ENCODE measurements at regions not wholly inside any gene's neighbourhood (a gene's known extent, or its start where the extent isn't known, plus 50 kb on each side); places are given as distances from the start of the nearest gene placed in this dataset.

- Histone ChIP-seq H3K79me2 (replicated peaks; ENCODE audit: insufficient read depth, low read length) (no peaks in the 10 kb centered on the region), H4K20me1 (ENCODE audit: insufficient read depth) (no peaks in the 10 kb centered on the region), H2AFZ (ENCODE audit: low read depth, low read length) (no peak overlapping the region), H3F3A (ENCODE audit: insufficient read depth, low read length, poor library complexity, severe bottlenecking) (no peaks in the 10 kb centered on the region), H3K36me3 (ENCODE audit: insufficient read depth, low read length) (no peaks in the 10 kb centered on the region), H3K4me2 (ENCODE audit: low read length) (no peak overlapping the region), H3K27ac (ENCODE audit: low read length) (no peak overlapping the region), H3K4me3 (ENCODE audit: low read length) (no peak overlapping the region), H3K27me3 (ENCODE audit: insufficient read depth, low read depth, low read length) (no peaks in the 10 kb centered on the region), H3K9me3 (ENCODE audit: low read length) (no peaks in the 10 kb centered on the region), H3K9ac (ENCODE audit: low read length) (no peak overlapping the region), H3K9me2 (ENCODE audit: insufficient read depth, low read length) (no peaks in the 10 kb centered on the region)
- TF ChIP-seq TAF1 (IDR thresholded peaks at IDR 0.05; ENCODE audit: low read depth) (no peak), MXI1 (conservative IDR thresholded peaks at IDR 0.05; ENCODE audit: poor library complexity, severe bottlenecking) (no peak), EZH2 (IDR thresholded peaks at IDR 0.05; ENCODE audit: borderline replicate concordance, insufficient read depth, low read length, poor library complexity, severe bottlenecking) (no peak)
Measured at GRCh38 chr1:235024711-235025421, 103.8 kb downstream of the TOMM20 start.

DNA sequence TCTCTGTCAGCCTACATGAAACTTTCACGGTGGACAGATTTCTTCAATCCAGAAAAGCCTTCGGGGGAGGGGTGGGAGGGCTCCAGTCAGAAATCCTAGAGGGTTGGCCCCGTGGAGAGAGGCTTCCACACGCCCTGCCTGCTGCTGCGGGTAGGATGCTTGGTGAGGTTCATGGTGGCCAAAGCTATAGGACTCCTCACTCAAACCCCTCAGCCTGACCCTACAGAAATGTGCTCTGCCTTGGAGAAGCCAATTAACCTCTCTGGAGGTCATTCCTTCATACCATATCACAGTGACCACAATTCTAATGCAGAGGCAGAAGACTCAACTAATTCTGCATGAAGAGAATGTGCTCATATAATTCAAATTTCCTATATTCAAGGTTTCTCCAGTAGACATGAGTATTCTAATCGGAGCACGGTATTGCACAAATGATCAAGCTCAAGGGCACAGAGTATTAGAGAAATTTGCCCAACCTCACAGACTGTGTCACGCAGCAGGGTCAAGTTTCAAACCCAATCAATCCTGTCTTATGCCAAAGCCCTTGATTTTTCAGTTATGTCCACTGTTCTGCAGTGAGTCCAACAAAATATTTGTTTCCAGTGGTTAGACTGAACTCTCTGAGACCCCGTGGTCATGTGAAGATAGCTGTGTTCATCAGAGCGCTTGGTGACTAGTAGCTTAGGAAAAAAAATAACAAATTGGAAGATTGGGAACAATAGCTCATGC, 104.8 kb downstream of the TOMM20 start:
- H3K4me2 ChIP-seq (ENCODE audit: low read length): no peak overlapping the region
- H3K79me2 ChIP-seq (replicated peaks; ENCODE audit: insufficient read depth, low read length): no peaks in the 10 kb centered on the region
- no peaks in the 10 kb centered on the region for H3K9me2 ChIP-seq (ENCODE audit: insufficient read depth, low read length)
- no peak overlapping the region for H3K9ac ChIP-seq (ENCODE audit: low read length)
- H3K27me3 ChIP-seq (ENCODE audit: insufficient read depth, low read depth, low read length): no peaks in the 10 kb centered on the region
- no peak overlapping the region for H2AFZ ChIP-seq (ENCODE audit: low read depth, low read length)
- no peak overlapping the region for H3K27ac ChIP-seq (ENCODE audit: low read length)
- H3K36me3 ChIP-seq (ENCODE audit: insufficient read depth, low read length): no peaks in the 10 kb centered on the region
- TF ChIP-seq POLR2AphosphoS5 (IDR thresholded peaks at IDR 0.05) (no peak), EP300 (conservative IDR thresholded peaks at IDR 0.05; ENCODE audit: poor library complexity, severe bottlenecking) (no peak), MXI1 (conservative IDR thresholded peaks at IDR 0.05; ENCODE audit: poor library complexity, severe bottlenecking) (no peak), TAF1 (IDR thresholded peaks at IDR 0.05; ENCODE audit: low read depth) (no peak), SMC3 (conservative IDR thresholded peaks at IDR 0.05; ENCODE audit: poor library complexity) (no peak), CTCF (IDR thresholded peaks at IDR 0.05; ENCODE audit: poor library complexity, severe bottlenecking) (no peak), EZH2 (IDR thresholded peaks at IDR 0.05; ENCODE audit: borderline replicate concordance, insufficient read depth, low read length, poor library complexity, severe bottlenecking) (no peak), REST (IDR thresholded peaks at IDR 0.05; ENCODE audit: borderline replicate concordance) (no peak), RAD21 (conservative IDR thresholded peaks at IDR 0.05) (no peak)
- no peaks in the 10 kb centered on the region for H3F3A ChIP-seq (ENCODE audit: insufficient read depth, low read length, poor library complexity, severe bottlenecking)
- no peaks in the 10 kb centered on the region for H3K9me3 ChIP-seq (ENCODE audit: low read length)
- no peak overlapping the region for H3K4me3 ChIP-seq (ENCODE audit: low read length)
- no peaks in the 10 kb centered on the region for H4K20me1 ChIP-seq (ENCODE audit: insufficient read depth)

Measured in neural cell (in vitro differentiated cells).